GM12891 (cell line): ENCODE measurements at regions not wholly inside any gene's neighbourhood (a gene's known extent, or its start where the extent isn't known, plus 50 kb on each side); places are given as distances from the start of the nearest gene placed in this dataset.

Source experiments
- DNase-seq: peaks from one replicate; pipeline ENCODE4 v3.0.0; 2011; ENCODE audit warnings: low spot score; ENCODE audit not compliant: insufficient read length
- FAIRE-seq: peaks from 2 replicates; lab custom pipeline; 2011; peaks lifted over from hg19 to GRCh38; lab: Jason Lieb, UNC
- PAX5 ChIP-seq: IDR thresholded peaks from 2 replicates; pipeline ENCODE4 v1.6.1; 2011; ENCODE audit warnings: low read length, moderate library complexity, mild to moderate bottlenecking; ENCODE audit not compliant: insufficient read depth, severe bottlenecking
- POLR2A ChIP-seq: IDR thresholded peaks from 2 replicates; pipeline ENCODE4 v1.6.1; 2011; ENCODE audit warnings: low read depth, low read length, control low read depth
- POLR2AphosphoS5 ChIP-seq: IDR thresholded peaks from 2 replicates; pipeline ENCODE4 v1.6.1; 2011; ENCODE audit warnings: low read depth, low read length, control low read depth
- POU2F2 ChIP-seq: IDR thresholded peaks from 2 replicates; pipeline ENCODE4 v1.6.1; 2011; ENCODE audit warnings: low read depth, mild to moderate bottlenecking, control low read depth, low read length, moderate library complexity
- SPI1 ChIP-seq: IDR thresholded peaks from 2 replicates; pipeline ENCODE4 v1.6.1; 2011; ENCODE audit warnings: low read depth, low read length, control low read depth
- TAF1 ChIP-seq: IDR thresholded peaks from 2 replicates; pipeline ENCODE4 v1.6.1; 2011; ENCODE audit warnings: low read depth, low read length, control low read depth

GRCh38 chr21:35488946-35489345, 439.8 kb upstream of the RUNX1 start:
- TF ChIP-seq PAX5: no peak
- TF ChIP-seq POLR2A: no peak
- TF ChIP-seq POLR2AphosphoS5: no peak
- no peak for TF ChIP-seq POU2F2
- no peak for DNase-seq
- no peak for FAIRE-seq

- FAIRE-seq (no peak), DNase-seq (no peak)
- TF ChIP-seq SPI1 (no peak), POLR2A (no peak), POU2F2 (no peak), TAF1 (no peak), POLR2AphosphoS5 (no peak), PAX5 (no peak)
Observed at GRCh38 chr21:35485364-35485763, 436.3 kb upstream of the RUNX1 start.

DNA sequence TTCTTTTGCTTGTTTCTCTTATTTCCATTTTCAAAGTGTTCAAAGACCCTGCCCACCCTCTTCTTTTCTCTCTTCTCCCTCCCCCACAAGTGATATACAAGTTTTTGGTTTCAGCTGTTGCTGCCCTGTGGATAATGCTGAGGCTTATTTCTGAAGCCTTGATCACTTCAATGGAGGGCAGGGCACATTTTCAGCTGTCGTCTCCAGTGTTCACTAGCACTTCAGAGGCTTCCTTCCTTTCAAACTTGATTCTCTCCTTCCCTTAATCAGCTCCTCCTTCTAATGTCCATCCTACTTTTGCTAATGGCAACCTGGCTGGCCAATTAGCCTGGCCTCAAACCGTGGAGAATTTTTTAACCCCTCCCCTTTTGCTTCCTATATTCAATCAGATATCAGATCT, 435.7 kb upstream of the RUNX1 start:
- no peak for FAIRE-seq
- no peak for TF ChIP-seq POLR2AphosphoS5
- no peak for TF ChIP-seq POU2F2
- TF ChIP-seq TAF1: no peak
- TF ChIP-seq POLR2A: no peak
- no peak for TF ChIP-seq SPI1
- no peak for TF ChIP-seq PAX5
- DNase-seq: no peak

- FAIRE-seq (no peak), DNase-seq (no peak)
- TF ChIP-seq SPI1 (no peak), POLR2AphosphoS5 (no peak), POLR2A (no peak), PAX5 (no peak), TAF1 (no peak)
Observed at GRCh38 chr21:35484032-35484431, 434.9 kb upstream of the RUNX1 start.

DNA sequence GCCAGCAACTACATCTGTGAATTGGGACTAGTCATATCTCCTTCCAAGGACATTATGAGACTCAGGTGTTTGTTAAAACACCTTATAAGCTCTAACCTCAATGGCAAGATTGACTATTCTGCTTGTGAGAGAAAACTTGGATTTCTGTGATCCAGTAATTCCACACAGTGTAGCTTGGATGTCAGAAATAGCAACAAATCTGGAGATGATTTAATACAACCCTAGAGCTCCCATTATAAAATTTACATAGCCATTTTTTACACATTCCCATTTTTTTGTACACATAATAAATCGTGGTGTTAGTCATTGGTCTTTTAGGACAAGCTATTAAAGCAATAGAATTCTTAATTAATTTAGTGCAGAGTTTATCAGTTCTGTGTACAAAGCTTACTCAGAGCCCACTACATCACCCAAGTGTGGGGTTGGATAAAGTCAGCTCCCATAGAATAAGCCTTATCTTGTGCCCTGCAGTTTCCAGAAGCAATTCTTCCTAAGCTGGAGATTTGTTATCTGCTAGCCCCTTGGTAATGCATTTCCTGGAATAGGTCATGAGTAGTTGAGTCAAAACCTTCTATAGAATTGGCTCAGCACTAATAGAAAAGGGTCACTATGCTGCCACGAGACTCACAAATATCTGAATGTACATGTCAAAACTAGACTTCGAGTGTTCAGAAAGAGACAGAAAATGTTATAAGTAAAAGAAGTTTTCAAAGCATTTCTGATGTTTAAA, 434.0 kb upstream of the RUNX1 start:
- DNase-seq (no peak), FAIRE-seq (no peak)
- TF ChIP-seq TAF1 (no peak), PAX5 (no peak), POLR2AphosphoS5 (no peak), SPI1 (no peak), POU2F2 (no peak), POLR2A (no peak)

- FAIRE-seq (no peak), DNase-seq (no peak)
- TF ChIP-seq TAF1 (no peak), SPI1 (no peak), POLR2AphosphoS5 (no peak), PAX5 (no peak), POU2F2 (no peak), POLR2A (no peak)
Observed at GRCh38 chr21:35482096-35482495, 433.0 kb upstream of the RUNX1 start.

GRCh38 chr21:35481005-35481404, 431.9 kb upstream of the RUNX1 start:
- TF ChIP-seq POU2F2 (no peak), POLR2AphosphoS5 (no peak), SPI1 (no peak), TAF1 (no peak), PAX5 (no peak), POLR2A (no peak)
- DNase-seq (no peak), FAIRE-seq (no peak)

DNA sequence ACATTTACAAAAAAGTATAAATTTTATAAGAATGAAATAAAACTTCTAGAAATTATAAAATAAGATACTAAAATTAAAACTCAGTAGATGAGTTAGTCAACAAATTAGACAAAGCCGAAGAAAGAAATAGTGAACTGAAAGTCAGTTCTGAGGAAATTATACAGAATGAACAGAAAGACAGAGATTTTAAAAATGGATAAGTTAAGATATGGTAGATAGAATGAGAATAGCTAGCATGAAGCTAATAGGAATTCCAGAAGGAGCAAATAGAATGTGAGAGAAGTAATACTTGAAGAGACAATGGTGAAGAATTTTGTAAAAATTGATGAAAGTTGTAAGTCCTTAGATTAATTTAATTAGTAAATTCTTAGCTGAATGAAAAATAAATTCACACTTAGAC, 430.4 kb upstream of the RUNX1 start:
- no peak for FAIRE-seq
- no peak for DNase-seq
- TF ChIP-seq SPI1: no peak
- no peak for TF ChIP-seq PAX5
- TF ChIP-seq POLR2A: no peak
- no peak for TF ChIP-seq POLR2AphosphoS5
- TF ChIP-seq POU2F2: no peak
- TF ChIP-seq TAF1: no peak

DNA sequence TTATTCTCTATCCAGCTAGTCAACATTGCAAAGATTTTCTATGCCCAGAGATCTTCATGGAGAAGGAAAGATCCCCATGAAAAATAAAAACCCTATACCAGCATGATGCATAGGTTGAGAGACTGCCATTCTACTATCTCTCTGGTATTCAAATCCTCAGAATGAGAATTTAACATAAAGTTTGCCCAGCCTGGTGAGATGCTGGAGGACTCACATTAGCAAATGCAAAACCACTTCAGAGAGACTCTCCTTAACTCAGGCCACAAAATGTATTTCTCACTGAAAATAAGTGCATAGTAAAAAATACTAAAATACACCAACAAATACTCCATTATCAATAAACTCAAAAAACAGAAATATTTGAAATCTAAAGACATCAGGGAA, 430.0 kb upstream of the RUNX1 start:
- TF ChIP-seq POLR2A (no peak), POLR2AphosphoS5 (no peak), SPI1 (no peak), POU2F2 (no peak), TAF1 (no peak), PAX5 (no peak)
- no peak for DNase-seq
- FAIRE-seq: no peak

DNA sequence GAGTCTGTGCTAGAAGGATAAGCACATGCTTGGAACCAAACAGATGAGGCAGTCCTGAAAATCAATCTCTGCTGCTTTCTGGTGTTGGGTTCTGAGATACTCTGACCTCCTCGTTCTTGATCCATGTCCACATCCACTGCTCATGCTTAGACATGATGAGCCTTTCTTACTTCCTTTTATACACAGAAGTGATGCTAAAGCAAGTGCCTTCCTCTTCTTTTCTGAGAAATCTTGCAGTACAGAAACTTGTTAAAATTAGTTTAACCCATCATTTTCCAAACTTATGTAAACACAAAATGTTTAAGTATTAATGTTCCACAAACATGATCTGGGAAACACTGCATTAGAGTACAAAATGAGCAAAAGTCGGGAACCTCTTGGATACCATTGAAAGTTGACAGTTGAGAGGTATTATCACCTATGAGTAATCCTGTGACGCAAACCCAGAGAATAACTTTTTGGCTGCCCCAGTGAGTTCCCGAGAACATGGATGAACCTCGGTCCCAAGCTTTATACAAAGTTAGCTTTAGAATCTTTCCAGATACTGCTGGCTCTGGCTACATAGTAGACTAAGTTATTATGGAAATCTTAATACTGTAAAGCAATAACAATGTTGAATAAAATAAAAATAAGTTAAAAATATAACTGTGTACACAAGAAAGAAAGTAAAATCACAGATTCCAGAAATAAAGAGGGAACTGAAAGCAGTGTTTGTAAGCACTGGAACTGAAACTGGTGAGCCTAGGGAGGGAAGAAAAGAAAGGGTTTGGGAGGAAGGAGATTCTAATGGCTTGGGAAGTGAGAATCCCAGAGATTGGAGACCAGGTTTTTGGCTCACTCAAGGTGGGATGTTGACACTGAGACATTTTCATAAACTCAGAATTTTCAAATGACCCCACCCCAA, 429.3 kb upstream of the RUNX1 start:
- DNase-seq (no peak), FAIRE-seq (no peak)
- no peak for TF ChIP-seq TAF1
- TF ChIP-seq SPI1: peak; percentile 34

DNA sequence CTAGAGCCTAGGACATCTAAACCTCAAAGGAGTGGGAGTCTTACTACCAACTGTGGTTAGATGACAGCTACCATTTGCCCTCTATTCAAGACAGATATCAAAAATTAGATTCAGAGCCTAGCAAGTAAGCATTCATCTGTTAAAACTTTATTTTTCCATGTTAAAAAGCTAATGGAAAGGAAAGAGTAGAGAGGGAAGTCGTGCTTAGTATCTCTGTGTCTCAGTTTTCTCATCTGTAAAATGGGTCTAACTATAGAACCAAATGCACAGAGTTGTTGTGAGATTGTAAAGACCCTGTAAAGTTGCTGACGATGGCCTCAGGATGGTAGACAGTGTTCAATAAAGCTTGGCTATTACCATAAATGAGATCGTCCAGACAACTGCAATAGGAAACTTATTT, 428.5 kb upstream of the RUNX1 start:
- no peak for DNase-seq
- TF ChIP-seq PAX5 (no peak), POU2F2 (no peak), POLR2AphosphoS5 (no peak), SPI1 (no peak), TAF1 (no peak), POLR2A (no peak)
- no peak for FAIRE-seq
